ENCODE measurements at regions not wholly inside any gene's neighbourhood (a gene's known extent, or its start where the extent isn't known, plus 50 kb on each side); places are given as distances from the start of the nearest gene placed in this dataset.

- no peak for TF ChIP-seq POLR2A (IDR thresholded peaks at IDR 0.05; ENCODE audit: low read depth, low read length)
- TF ChIP-seq POLR2AphosphoS5 (IDR thresholded peaks at IDR 0.05; ENCODE audit: low read depth, low read length): no peak
These were observed 149.7 kb downstream of the PHLDA1 start for GRCh38 chr12:75881920-75882319.

Data from GM12892 (cell line).